IPS-NIHi7 (cell line): ENCODE measurements at regions not wholly inside any gene's neighbourhood (a gene's known extent, or its start where the extent isn't known, plus 50 kb on each side); places are given as distances from the start of the nearest gene placed in this dataset.
"Not testable (repeated sequence)": the region's sequence is repeated elsewhere in the genome, so short reads cannot be mapped to it uniquely, and the experiment has no call there.

Experiments
- DNase-seq: peaks from one replicate; pipeline ENCODE4 v3.0.0; 2012; ENCODE audit warnings: mixed read lengths; ENCODE audit errors: extremely low spot score

DNA sequence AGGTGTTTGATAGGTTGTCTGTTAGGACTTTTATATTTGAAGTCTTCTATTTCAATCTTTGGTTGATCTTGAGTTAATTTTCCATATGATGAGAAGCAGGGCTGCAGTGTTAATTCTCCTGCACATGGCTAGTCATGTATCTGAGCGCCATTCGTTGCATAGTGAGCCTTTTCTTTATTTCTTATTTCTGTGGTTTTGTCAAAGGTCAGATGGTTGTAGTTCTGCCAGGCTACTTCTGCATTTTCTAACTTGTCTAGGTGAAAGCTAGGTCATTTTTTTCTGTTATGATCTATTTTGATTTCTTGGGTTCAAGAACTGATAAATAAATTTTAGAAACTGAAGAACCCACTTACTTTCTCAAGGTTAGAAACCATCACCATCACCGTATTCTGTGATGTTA is 56.7 kb downstream of the CCDC74A start:
- DNase-seq: no peak

DNA sequence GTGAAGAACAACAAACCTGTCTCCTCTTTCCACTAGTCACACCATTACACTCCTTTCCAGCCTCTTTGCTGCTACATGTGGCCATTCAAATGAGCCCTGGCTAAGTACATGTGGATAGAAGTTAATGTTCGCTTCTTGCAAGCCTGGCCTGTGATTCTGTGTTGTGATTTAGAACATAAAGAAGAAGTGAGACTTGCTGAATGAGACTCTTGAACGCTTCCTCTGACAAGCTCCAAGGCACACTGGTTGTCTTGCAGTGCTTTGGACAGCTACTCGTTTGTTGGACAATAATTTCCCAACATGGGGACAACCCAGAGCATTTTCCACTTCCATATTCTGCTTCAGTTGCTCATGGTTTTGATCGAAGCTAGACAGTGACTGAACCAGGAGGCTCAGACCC is 57.3 kb downstream of the CCDC74A start:
- no peak for DNase-seq

DNA sequence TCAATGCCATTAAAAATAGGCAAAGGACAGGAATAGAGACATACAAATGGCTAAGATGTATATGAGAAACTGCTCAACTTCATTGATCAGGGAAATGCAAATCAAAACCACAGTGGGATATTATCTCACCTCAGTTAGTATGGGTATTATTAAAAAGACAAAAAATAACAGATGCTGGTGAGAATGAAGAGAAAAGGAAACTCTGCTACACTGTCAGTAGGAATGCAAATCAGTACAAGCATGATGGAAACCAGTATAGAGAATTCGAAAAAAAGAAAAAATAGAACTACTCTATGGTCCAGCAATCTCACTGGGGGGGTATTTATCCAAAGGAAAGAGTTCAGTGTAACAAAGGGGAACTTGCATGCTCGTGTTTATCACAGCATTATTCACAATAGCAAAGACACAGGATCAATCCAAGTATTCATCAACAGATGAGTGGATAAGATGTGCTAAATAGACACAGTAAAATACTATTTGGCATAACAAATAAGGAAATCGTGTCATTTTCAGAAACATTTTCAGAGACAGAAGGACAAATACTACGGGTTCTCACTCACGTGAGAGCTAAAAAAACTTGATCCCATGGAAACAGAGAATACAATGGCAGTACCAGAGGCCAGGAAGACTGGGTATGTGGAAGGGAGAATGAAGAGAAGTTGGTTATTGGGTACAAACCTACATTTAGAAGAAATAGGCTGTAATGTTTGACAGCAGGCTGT is 60.6 kb downstream of the CCDC74A start:
- DNase-seq: no peak

DNA sequence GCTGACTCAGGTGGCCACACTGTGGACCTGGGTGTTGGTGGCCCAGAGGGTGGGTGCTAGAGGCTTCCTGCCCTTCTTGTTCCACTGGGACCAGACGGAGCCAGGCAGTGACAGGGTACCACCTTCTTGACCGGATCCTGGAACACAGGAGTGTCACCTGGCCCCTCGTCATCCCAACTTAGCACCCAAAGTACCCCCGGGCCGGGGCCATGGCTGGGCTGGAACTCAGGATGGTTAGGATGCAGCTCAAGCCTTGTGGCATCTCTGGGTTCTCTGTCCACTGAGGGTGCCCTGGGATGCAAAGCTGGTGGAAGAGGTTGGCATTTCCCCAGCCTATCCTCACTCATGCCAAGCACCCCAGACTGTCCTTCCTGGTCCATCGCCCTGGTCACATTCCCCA is 61.4 kb downstream of the CCDC74A start:
- not testable (repeated sequence) for DNase-seq

DNA sequence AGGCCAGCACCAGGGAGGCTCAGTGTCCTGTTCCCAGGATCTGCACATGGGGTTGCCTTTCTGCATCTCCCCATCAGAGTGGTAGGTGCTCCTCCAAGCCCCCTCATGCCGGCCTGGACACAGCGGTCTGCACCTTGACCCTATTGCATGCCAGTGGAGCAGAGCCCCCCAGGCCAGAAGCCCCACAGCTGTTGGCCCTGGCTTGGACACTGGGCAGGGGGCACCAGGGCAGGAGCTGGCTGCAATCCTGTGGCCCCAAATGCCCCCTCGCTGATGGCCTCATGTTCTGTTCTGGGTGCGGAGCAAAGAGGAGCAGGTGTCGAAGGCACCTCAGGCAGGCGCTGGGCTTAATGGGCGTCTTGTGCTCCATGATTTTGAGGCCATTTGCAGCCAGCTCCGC is 62.7 kb downstream of the CCDC74A start:
- no peak for DNase-seq

DNA sequence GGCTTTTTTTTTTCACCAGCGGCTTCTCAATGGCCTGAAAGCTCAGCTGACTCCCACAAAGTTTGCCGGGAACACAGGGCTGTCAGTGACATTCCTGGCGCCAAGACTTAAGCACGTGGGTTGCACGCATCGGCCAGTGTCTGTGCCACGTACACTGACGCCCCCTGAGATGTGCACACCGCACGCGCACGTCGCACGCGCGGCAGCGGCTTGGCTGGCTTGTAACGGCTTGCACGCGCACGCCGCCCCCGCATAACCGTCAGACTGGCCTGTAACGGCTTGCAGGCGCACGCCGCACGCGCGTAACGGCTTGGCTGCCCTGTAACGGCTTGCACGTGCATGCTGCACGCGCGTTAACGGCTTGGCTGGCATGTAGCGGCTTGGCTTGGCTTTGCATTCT is 63.2 kb downstream of the CCDC74A start:
- DNase-seq: no peak

DNA sequence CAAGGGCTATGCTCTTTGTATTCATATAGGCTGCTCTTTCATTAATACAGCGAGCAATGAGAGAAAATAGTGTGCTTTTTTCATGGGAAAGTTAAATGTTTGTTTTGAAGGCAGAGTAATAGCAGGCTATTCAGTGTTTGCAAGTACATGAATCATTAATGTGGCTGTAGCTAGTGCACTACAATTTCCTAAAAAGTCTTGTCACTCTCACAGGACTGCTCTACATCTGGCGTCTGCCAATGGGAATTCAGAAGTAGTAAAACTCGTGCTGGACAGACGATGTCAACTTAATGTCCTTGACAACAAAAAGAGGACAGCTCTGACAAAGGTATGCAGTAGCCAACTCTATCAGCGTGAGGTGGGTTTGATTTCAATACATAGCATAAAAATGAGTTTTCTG is 68.9 kb downstream of the CCDC74A start:
- not testable (repeated sequence) for DNase-seq

DNA sequence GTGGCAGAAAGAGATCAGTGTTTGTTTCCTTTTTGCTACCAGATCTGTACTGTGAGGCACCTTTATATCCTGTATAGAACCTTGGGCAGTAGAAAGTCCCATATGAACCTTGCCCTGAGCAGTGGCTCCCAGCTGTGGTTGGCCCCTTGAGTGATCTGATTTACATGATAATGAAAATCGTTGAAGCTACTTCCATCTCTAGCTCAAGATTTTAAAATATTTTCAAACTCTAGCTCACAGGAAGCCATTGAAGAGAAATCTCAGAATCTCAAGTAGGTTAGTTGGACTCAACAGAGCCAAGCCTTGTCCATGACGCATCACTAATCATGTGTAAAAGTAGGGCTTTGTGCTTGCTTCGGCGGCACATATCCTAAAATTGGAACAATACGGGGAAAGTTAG is 74.8 kb downstream of the CCDC74A start:
- DNase-seq: not testable (repeated sequence)

DNA sequence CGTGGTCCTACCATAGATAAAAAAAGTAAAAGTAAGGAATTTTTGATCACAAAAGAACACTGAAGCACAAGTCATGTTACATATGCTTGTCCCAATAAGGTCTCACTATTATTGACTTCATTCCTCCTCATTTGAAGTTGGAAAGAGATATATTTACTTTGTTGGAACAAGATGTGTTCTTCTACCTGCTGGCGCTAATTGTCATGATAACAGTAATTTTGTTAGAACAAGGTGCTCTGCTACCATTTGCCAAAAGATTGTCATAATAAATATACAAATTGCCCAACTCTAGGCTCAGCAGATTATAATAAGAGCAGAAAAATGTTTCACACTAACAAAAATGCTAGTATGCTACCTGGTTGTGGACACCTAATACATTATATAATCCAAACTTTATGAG is 77.0 kb downstream of the CCDC74A start:
- DNase-seq: not testable (repeated sequence)

DNA sequence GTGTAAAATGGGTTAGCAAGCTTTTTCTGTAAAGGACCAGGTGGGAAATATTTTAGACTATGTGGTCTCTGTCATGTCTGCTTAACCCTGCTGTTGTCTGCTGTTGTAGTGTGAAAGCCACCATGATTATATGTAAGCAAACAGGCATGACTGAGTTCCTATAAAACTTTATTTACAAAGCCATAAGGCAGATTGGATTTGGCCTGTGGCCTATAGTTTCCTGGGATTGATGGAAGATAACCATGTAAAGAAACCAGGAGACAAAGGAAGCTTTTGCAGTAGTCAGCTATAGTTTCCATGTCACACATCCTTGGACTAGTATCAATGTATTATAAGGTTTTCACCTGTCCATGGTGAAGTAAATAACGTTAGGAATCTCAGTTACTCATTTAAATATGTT is 78.7 kb downstream of the CCDC74A start:
- not testable (repeated sequence) for DNase-seq

DNA sequence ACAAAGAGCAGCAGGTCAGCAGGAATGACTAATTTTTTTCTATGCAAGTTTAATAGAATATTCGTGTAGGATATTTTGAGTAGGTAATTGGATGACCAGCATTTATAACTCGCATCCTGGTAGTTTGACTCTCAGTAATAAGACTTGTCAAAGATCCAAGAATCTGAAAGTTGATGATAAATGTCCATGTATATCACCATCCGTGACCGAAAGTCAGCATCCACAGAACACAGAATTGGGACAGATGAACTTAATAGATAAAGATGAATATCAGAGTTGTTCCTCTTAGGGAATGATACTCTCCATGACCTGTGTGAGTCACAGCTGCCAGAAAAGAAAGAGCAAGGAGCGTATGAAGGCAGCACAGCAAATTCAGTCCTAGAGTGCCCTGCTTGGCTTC is 79.4 kb downstream of the CCDC74A start:
- DNase-seq: not testable (repeated sequence)

DNA sequence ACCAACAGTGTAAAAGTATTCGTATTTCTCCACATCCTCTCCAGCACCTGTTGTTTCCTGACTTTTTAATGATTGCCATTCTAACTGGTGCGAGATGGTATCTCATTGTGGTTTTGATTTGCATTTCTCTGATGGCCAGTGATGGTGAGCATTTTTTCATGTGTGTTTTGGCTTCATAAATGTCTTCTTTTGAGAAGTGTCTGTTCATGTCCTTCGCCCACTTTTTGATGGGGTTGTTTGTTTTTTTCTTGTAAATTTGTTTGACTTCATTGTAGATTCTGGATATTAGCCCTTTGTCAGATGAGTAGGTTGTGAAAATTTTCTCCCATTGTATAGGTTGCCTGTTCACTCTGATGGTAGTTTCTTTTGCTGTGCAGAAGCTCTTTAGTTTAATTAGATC is 86.9 kb downstream of the CCDC74A start:
- DNase-seq: not testable (repeated sequence)

DNA sequence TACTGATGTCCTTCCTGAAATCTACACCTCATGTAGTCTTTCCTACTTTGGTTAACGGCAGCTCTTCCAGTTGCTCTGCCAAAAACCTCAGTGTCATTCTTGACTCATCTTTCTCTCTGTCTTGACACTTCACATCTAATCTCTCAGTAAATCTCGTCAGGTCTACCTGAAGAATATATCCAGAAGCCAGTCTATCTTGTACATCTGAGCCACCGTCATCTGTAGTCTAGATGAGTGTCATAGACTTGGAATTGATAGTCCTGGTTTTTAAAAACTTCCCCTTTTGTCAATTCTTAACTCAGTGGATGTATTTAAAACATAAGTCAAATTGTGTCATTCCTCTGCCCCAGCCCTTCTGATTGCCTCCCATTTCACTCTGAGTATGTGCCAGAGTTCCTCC is 90.6 kb downstream of the CCDC74A start:
- not testable (repeated sequence) for DNase-seq

DNA sequence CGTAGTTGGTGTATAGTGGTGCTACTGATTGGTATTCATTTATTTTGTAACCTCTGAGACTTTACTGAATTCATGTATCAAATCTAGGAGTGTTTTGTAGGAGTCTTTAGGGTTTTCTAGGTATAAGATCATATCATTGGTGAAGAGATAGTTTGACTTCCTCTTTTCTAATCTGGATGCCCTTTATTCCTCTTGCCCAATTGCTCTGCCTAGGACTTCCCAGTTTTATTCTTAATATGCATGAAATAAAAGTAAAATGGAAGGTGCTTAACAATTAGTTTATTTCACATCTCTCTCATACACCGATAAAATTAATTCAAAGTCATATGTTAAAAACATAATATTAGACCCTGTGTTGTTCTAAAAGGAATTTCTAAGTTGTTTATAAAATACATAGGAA is 95.2 kb downstream of the CCDC74A start:
- DNase-seq: not testable (repeated sequence)

DNA sequence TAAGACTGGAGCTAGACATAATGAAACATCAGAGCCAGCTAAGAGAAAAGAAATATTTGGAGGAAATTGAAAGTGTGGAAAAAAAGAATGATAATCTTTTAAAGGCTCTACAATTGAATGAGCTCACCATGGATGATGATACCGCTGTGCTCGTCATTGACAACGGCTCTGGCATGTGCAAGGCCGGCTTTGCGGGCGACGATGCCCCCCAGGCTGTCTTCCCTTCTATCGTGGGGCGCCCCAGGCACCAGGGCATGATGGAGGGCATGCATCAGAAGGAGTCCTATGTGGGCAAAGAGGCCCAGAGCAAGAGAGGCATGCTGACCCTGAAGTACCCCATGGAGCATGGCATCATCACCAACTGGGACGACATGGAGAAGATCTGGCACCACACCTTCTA is 98.3 kb downstream of the CCDC74A start:
- DNase-seq: not testable (repeated sequence)

DNA sequence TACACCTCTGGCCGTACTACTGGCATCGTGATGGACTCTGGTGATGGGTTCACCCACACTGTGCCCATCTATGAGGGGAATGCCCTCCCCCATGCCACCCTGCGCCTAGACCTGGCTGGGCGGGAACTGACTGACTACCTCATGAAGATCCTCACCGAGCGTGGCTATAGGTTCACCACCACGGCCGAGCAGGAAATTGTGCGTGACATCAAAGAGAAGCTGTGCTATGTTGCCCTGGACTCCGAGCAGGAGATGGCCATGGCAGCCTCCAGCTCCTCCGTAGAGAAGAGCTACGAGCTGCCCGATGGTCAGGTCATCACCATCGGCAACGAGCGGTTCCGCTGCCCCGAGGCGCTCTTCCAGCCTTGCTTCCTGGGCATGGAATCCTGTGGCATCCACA is 98.9 kb downstream of the CCDC74A start:
- not testable (repeated sequence) for DNase-seq

DNA sequence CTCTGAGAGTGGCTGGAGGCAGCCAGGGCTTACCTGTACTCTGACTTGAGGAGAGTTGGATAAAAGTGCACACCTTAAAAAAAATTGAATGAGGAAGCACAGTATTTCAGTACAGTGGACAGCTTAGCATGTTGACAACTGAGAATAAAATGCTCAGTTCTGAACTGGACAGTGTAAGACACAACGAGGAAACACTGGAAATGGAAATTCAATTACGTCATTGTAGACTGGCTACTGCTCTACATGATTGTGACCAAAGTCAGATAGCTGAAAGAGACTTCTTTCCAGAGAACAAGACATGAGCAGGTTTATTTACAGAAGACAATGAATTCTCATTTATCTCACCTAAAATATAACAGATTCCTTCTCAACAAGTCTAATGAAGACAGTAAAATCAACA is 100.1 kb downstream of the CCDC74A start:
- DNase-seq: not testable (repeated sequence)

DNA sequence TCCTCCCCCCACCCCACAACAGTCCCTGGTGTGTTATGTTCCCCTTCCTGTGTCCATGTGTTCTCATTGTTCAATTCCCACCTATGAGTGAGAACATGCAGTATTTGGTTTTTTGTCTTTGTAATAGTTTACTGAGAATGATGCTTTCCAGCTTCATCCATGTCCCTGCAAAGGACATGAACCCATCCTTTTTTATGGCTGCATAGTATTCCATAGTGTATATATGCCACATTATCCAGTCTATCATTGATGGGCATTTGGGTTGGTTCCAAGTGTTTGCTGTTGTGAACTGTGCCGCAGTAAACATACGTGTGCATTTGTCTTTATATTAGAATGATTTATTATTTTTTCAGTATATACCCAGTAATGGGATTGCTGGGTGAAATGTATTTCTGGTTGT is 104.0 kb downstream of the CCDC74A start:
- not testable (repeated sequence) for DNase-seq

DNA sequence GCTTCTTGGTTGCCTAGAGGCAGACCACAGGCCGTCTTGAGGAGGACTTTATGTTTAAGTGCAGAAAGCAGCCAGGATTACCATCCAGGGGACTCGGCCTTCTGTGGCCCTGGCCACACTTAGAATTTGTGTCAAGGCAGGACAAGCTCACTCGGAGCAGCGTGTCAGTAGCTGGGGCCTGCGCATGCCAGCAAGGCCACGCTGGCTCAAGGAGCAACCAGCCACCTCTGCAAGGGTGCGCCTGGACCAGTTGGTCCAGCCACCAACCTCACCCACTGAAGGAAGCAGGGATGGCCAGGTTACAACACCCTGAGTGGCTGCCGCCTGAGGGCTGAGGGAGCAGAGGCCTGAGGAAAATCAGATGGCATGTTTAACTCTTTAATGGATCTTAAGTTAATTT is 105.7 kb downstream of the CCDC74A start:
- DNase-seq: not testable (repeated sequence)

DNA sequence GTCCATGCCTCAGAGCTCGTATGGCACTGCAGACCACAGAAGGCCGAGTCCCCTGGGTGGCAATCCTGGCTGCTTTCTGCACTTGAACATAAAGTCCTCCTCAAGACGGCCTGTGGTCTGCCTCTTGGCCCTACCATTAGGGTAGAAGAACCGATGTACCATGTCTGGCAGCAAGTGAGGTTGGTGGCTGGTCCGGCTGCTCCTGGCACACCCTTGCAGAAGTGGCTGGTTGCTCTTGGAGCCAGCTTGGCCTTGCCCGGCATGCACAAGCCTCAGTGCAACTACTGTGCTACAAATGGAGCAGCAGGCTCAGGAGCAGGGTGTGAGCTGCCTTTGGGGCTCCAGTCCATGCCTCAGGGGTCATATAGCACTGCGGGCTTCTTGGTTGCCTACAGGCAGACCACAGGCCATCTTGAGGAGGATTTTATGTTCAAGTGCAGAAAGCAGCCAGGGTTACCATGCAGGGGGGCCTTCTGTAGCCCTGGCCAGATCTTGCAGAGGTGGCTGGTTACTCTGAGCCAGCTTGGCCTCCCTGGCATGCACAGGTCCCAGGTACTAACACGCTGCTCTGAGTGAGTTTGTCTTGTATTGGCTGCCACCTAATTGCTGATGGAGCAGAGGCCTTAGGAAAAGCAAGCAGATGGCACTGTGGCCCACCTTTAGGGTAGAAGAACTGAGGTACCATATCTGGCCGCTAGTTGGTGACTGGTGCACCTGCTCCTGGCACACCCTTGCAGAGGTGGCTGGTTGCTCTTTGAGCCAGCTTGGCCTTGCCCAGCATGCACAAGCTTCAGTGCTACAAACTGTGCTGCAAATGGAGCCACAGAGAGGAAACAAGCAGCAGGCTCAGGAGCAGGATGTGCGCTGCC is 106.4 kb downstream of the CCDC74A start:
- not testable (repeated sequence) for DNase-seq

DNA sequence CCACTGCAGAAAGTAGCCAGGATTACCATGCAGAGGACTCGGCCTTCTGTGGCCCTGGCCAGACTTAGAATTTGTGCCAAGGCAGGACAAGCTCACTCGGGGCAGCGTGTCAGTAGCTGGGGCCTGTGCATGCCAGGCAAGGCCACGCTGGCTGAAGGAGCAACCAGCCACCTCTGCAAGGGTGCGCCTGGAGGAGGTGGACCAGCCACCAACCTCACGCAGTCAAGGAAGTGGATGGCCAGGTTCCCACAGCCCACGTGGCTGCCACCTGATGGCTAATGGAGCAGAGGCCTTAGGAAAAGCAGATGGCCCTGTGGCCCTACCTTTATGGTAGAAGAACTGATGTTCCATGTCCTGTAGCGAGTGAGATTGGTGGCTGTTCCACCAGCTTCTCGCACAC is 107.9 kb downstream of the CCDC74A start:
- DNase-seq: no peak

DNA sequence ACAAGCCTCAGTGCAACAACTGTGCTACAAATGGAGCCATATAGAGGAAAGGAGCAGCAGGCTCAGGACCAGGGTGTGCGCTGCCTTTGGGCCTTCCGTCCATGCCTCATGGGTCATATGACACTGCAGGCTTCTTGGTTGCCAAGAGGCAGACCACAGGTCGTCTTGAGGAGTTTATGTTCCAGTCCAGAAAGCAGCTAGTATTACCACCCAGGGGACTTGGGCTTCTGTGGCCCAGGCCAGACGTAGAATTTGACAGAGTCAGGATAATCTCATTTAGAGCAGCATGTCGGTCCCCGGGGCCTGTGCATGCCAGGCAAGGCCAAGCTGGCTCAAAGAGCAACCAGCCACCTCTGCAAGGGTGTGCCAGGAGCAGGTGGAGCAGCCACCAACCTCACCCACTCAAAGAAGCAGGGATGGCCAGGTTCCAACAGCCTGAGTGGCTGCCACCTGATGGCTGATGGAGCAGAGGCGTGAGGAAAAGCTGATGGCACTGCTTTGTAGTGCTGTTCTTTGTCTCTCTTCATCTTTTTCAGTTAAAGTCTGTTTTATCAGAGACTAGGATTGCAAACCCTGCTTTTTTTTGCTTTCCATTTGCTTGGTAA is 109.1 kb downstream of the CCDC74A start:
- DNase-seq: not testable (repeated sequence)
